ENCODE measurements at regions not wholly inside any gene's neighbourhood (a gene's known extent, or its start where the extent isn't known, plus 50 kb on each side); places are given as distances from the start of the nearest gene placed in this dataset.

GRCh38 chr2:226649871-226650660 lies 149.6 kb downstream of the IRS1 start (continued):
- TF ChIP-seq RARB (CRISPR knock-in tag; IDR thresholded peaks at IDR 0.05) (no peak), BHLHE40 (IDR thresholded peaks at IDR 0.05; ENCODE audit: low read depth, low read length) (no peak), CTCF (IDR thresholded peaks at IDR 0.05) (no peak), ELK1 (IDR thresholded peaks at IDR 0.05; ENCODE audit: low read depth, low read length) (no peak), CHD2 (IDR thresholded peaks at IDR 0.05; ENCODE audit: low read length, partially characterized antibody) (no peak), NPAS2 (CRISPR knock-in tag; IDR thresholded peaks at IDR 0.05; ENCODE audit: borderline replicate concordance) (no peak), MAX (IDR thresholded peaks at IDR 0.05) (peak; percentile 76), HOXA7 (CRISPR knock-in tag; IDR thresholded peaks at IDR 0.05) (no peak), TFCP2L1 (CRISPR knock-in tag; IDR thresholded peaks at IDR 0.05) (no peak), EHMT2 (IDR thresholded peaks at IDR 0.05; ENCODE audit: low read depth) (no peak), CHD4 (IDR thresholded peaks at IDR 0.05; ENCODE audit: borderline replicate concordance) (no peak), HEYL (CRISPR knock-in tag; IDR thresholded peaks at IDR 0.05) (no peak), JUNB (IDR thresholded peaks at IDR 0.05) (peak; percentile 57; the same call in 1 of the 2 replicates), ATOH8 (CRISPR knock-in tag; IDR thresholded peaks at IDR 0.05; ENCODE audit: low read depth) (no peak), MAFK (IDR thresholded peaks at IDR 0.05; ENCODE audit: partially characterized antibody) (no peak), FOXS1 (CRISPR knock-in tag; IDR thresholded peaks at IDR 0.05) (no peak), KDM5A (IDR thresholded peaks at IDR 0.05) (no peak), KDM1A (IDR thresholded peaks at IDR 0.05; ENCODE audit: low read depth) (no peak), PHF8 (IDR thresholded peaks at IDR 0.05; ENCODE audit: borderline replicate concordance, low read depth) (no peak), TP53 (CRISPR knock-in tag; IDR thresholded peaks at IDR 0.05) (no peak), CBX8 (IDR thresholded peaks at IDR 0.05) (no peak), RNF2 (IDR thresholded peaks at IDR 0.05; ENCODE audit: borderline replicate concordance, low read depth) (no peak), ZFP36 (IDR thresholded peaks at IDR 0.05; ENCODE audit: borderline replicate concordance, partially characterized antibody) (no peak), ZC3H11A (IDR thresholded peaks at IDR 0.05) (no peak), EHF (CRISPR knock-in tag; IDR thresholded peaks at IDR 0.05) (no peak)

GRCh38 chr2:226649201-226649600 lies 150.4 kb downstream of the IRS1 start:
- POLR2A ChIA-PET, result no interaction called here
- H3K27ac ChIP-seq, result peak overlapping the region; percentile 72 to 86
- CTCF ChIA-PET, result no interaction called here
- no peak for DNase-seq (ENCODE audit: low read depth in 1 of 2, low spot score in 1 of 2)
- no peak overlapping the region for H3K4me3 ChIP-seq
- no peak overlapping the region for H3K4me2 ChIP-seq
- peaks cover 12% of the 10 kb centered on the region for H3K9me3 ChIP-seq
- ATAC-seq, result no peak
- FAIRE-seq, result no peak
- 82% methylated on average over 10 of the region's 10 CpGs for WGBS (ENCODE audit: missing lambda C conversion rate)
- H3K4me1 ChIP-seq, result peaks cover 42% of the 10 kb centered on the region
- no peak for TF ChIP-seq MAFK (IDR thresholded peaks at IDR 0.05; ENCODE audit: partially characterized antibody)
- no peak for TF ChIP-seq ZSCAN20 (CRISPR knock-in tag; IDR thresholded peaks at IDR 0.05)
- no peak for TF ChIP-seq EHMT2 (IDR thresholded peaks at IDR 0.05; ENCODE audit: low read depth)
- TF ChIP-seq KDM1A (IDR thresholded peaks at IDR 0.05; ENCODE audit: low read depth), result no peak
- TF ChIP-seq ESRRA (IDR thresholded peaks at IDR 0.05; ENCODE audit: borderline replicate concordance, low read length), result no peak
- TF ChIP-seq ELK1 (IDR thresholded peaks at IDR 0.05; ENCODE audit: low read depth, low read length), result no peak
- TF ChIP-seq FOSB (CRISPR knock-in tag; IDR thresholded peaks at IDR 0.05), result no peak
- TF ChIP-seq BCL3 (IDR thresholded peaks at IDR 0.05), result no peak
- no peak for TF ChIP-seq BHLHE40 (IDR thresholded peaks at IDR 0.05; ENCODE audit: low read depth, low read length)
- TF ChIP-seq MAZ (IDR thresholded peaks at IDR 0.05; ENCODE audit: borderline replicate concordance, low read depth, low read length), result no peak
- no peak for TF ChIP-seq ATOH8 (CRISPR knock-in tag; IDR thresholded peaks at IDR 0.05; ENCODE audit: low read depth)
- no peak for TF ChIP-seq E2F6 (IDR thresholded peaks at IDR 0.05; ENCODE audit: borderline replicate concordance, low read depth)

All from A549 (cell line).